NCI-H1048 (cell line): ENCODE measurements at regions not wholly inside any gene's neighbourhood (a gene's known extent, or its start where the extent isn't known, plus 50 kb on each side); places are given as distances from the start of the nearest gene placed in this dataset.
"Not testable (repeated sequence)": the region's sequence is repeated elsewhere in the genome, so short reads cannot be mapped to it uniquely, and the experiment has no call there.

Experiments used
- DNase-seq: peaks from one replicate; lab custom pipeline; 2025; lab: John Stamatoyannopoulos, UW

DNA sequence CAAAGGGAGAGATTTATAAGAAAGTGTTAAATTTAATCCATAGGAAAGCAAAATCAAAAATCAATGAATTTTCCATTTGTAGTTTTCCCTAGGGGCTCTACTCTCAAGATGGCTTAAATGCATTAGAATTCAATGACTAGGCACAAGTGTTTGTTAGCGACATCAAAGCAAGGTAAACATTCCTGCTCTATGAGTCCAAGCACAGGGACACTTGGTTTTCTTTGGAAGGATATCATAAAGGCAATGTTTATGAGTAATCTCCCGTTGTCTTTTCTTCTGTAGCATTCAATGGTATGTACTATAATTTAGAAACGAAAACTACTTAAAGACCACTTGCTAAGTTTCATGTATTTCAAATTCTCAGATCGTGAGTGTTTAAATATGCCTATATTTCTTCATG is 54.8 kb upstream of the ZNF717 start:
- not testable (repeated sequence) for DNase-seq

DNA sequence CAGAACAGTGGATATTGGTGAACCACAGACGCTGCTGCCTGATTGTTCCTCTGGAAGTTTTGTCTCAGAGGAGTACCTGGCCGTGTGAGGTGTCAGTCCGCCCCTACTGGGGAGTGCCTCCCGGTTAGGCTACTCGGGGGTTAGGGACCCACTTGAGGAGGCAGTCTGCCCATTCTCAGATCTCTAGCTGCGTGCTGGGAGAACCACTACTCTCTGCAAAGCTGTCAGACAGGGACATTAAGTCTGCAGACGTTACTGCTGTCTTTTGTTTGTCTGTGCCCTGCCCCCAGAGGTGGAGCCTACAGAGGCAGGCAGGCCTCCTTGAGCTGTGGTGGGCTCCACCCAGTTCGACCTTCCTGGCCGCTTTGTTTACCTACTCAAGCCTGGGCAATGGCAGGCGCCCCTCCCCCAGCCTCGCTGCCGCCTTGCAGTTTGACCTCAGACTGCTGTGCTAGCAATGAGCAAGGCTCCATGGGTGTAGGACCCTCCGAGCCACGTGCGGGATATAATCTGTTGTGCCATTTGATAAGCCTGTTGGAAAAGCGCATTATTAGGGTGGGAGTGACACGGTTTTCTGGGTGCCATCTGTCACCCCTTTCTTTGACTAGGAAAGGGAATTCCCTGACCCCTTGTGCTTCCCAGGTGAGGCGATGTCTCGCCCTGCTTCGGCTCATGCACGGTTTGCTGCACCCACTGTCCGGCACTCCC is 65.1 kb upstream of the ZNF717 start:
- DNase-seq, result not testable (repeated sequence)

DNA sequence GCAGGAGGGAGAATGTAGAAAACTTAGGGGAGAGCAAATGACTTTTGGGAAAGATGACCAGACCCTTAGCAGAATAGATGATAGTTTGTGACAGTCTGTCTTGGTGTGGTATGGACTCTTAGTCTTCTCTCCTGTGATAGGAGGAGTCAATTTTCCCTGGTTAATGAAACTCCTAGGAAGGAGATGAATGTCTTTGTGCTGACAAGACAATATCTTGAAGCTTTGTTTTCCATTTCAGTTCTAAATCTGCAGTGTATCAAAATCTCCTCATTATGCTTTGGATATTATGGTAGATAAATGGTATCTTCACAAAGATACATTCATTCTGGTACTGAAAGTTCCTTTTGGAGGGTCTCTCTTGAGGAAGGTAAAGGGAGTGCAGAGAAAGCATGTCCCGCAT is 77.8 kb upstream of the ZNF717 start:
- DNase-seq, result no peak

DNA sequence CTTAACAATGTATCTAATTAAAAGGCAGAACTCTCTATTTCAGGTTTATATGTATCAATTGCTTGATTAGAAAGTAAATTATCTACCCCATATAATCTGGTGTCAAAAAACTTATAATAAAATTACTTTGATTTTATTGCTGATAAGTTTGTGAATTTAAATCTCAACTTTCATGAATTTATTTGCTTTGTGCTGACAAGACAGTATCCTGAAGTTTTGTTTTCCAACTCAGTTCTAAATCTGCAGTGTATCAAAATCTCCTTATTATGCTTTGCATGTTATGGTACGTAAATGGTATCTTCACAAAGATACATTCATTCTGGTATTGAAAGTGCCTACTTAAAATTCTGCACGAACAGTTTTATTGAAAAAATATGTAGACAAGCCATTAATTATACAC is 78.5 kb upstream of the ZNF717 start:
- DNase-seq, result no peak

- DNase-seq, result not testable (repeated sequence)
Measured at GRCh38 chr3:75883719-75884118, 98.4 kb upstream of the ZNF717 start.

DNA sequence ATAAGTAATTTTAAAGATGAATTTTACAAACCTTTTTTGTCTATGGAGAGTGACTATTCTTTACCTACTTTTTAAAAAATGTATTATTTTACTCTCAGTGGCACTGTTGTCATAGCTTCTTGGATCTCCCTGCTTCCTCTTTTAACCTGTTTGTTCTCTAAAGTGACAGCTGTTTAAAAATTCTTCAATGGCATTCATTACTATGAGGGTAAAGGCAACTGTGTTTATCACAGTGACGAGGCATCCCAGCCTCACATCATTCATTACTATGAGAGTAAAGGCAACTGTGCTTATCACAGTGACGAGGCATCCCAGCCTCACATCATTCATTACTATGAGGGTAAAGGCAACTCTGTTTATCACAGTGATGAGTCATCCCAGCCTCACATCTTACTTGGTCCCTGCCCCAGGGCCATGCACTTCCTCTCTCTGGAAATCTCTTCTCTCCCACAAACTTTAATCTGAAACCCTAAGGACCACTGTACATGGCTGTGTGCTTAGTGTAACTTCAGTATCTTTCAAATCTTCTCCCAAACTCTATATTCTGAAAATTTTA is 101.7 kb upstream of the ZNF717 start:
- no peak for DNase-seq

- no peak for DNase-seq
Measured at GRCh38 chr3:75894234-75894633, 108.9 kb upstream of the ZNF717 start.

DNA sequence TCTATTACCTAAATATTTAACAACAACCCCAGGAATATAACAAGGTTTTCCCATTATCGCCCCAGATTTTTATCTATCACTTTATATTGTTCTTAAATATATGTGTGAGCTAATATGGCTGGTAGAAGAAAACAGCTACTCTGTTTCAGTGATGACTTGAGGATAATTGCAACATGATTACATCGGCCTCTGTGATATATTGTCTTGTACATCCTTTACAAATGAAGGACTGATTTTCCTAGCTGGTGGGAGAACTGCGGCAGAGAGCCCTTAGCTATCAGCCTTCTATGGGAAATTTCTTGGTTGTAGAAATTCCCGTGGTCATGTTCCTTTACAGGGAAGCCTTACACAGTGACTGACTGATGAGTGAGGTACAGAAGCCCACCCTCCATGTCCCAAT is 110.9 kb upstream of the ZNF717 start:
- no peak for DNase-seq

GRCh38 chr3:75901446-75901845 is 116.1 kb upstream of the ZNF717 start:
- DNase-seq, result not testable (repeated sequence)

- DNase-seq, result no peak
Measured at GRCh38 chr3:75906555-75907112, 121.3 kb upstream of the ZNF717 start.

- no peak for DNase-seq
Measured at GRCh38 chr3:75913800-75914350, 128.5 kb upstream of the ZNF717 start.

- DNase-seq, result not testable (repeated sequence)
Measured at GRCh38 chr3:75914741-75915140, 129.4 kb upstream of the ZNF717 start.

DNA sequence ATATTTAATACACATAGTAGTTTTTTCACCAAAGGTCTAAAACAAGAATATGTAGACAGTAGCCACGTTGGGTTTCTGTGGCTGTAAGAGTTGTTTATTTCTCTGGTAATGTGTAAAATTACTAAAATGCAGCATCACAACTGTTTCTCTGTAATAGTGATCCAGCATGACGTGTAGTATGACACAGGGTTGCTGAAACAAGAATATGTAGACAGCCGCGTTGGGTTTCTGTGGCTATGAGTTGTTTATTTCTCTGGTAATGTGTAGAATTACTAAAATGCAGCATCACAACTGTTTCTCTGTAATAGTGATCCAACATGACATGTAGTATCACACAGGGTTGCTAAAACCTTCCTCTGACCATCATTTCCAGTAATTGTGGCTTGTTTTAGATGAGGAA is 153.6 kb upstream of the ZNF717 start:
- no peak for DNase-seq

DNA sequence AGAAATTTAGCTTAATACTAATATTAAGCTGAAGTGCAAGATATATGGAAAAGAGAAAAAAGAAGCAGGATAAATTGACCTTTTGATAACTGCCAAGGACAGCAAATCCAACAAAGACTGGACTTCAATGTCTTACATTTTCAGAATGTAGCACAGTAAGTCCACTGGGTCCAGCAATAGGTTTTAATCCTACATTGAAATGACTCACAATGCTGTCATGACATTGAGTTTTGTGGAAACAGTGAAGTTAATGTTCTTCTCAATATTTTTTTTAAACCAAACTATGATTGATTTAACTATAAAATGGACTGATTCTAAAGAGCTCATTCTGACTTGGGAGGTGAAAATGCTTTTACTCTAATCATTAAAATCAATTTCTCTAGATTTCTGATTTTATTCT is 166.6 kb upstream of the ZNF717 start:
- DNase-seq, result no peak

- not testable (repeated sequence) for DNase-seq
Measured at GRCh38 chr3:75960031-75960430, 174.7 kb upstream of the ZNF717 start.

DNA sequence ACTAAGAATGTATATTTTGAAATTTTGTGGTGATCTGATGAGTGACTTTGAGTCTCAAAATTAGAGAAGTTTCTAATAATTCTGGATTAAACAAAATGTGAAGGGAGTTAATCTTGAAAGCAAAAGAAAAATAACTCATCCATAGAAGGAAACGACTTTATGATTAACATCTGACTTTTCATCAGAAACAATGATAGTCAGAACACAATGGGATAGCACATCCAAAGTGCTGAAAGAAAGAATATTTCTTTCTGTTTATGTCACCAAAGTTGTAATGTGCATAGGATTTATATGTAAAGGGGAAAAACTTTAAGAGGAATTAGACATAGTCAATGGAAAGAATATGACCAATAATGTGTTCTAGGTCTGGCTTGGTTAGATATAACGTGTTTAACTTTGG is 176.7 kb upstream of the ZNF717 start:
- not testable (repeated sequence) for DNase-seq

GRCh38 chr3:75967071-75967470 is 181.7 kb upstream of the ZNF717 start:
- DNase-seq, result no peak

- no peak for DNase-seq
Measured at GRCh38 chr3:75978686-75979085, 193.3 kb upstream of the ZNF717 start.

DNA sequence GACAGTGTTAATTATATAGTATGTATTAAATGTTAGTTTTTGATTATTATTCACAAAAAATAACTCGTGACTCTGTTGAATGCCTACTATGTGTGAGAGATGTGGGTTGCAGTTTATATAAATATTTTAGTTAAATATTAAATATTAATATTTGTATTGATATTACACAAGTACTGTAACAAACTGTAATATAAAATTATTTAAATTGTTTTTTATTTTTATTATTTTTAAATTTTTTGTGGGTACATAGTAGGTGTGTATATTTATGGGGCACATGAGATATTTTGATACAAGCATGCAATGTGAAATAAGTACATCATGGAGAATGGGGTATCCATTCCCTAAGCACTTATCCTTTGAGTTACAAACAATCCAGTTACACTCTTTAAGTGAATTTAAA is 196.1 kb upstream of the ZNF717 start:
- DNase-seq, result no peak

- DNase-seq, result no peak
Measured at GRCh38 chr3:75982151-75982550, 196.8 kb upstream of the ZNF717 start.

DNA sequence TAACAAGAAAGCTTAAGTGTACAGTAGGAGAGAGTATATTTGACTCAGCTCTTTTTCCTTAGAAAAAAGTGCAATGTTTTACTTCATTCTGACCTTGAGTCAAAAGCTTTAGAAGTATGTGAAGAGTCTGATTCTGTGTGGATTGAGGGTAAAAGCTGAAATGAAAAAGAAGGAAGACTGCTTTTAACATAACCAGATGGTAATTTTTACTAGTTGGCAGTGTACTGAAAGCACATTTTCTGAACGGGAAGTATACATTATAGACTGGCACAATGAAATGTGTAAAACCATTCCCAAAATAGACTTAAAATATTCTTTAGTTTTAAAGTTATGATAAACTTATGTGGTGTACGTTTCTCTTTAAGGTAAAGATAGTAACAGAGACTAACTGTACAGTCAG is 197.8 kb upstream of the ZNF717 start:
- no peak for DNase-seq

DNA sequence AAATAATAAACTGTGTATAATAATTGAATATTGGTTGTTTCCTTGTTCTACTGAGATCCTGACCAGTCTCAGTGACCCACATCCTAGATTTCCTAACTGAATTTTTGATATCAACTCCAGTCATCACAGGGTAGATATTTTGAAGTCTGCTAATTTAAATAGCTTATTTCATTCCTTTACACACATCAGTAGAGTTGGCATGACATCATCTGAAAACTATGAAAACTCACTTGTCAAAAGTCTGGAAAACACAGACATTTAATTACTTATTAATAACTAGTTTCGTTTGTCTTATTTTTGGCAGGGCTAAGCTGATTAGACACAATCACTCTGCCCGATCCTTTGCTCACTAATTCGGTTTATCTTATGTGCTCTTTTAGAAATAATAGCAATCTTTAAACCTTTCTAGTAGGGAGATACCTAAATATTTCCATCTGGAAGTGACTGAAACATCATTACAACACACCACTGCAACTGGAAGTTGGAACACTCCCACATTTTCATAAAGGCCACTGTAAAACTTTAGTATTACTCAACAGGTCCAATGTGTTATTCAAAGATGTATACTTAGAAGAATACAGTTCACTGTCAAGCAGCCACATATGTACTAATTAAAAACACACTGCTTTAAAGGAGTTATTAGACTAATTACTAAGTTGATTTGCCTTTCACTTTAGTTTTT is 198.4 kb upstream of the ZNF717 start:
- no peak for DNase-seq

GRCh38 chr3:75985432-75985831 is 200.1 kb upstream of the ZNF717 start:
- no peak for DNase-seq
